ENCODE measurements at regions not wholly inside any gene's neighbourhood (a gene's known extent, or its start where the extent isn't known, plus 50 kb on each side); places are given as distances from the start of the nearest gene placed in this dataset.

- Histone ChIP-seq H3K9ac (ENCODE audit: low read length) (no peak overlapping the region), H3K27ac (ENCODE audit: low read length) (no peak overlapping the region), H3K9me2 (replicated peaks; ENCODE audit: insufficient read depth, low read length) (no peaks in the 10 kb centered on the region), H2AFZ (ENCODE audit: low read length) (no peak overlapping the region), H3K27me3 (replicated peaks; ENCODE audit: insufficient read depth, low read length) (no peaks in the 10 kb centered on the region), H3F3A (ENCODE audit: insufficient read depth, low read length) (peaks cover 4% of the 10 kb centered on the region), H3K4me1 (ENCODE audit: low read length) (peaks cover 4% of the 10 kb centered on the region), H3K4me2 (ENCODE audit: low read depth, low read length) (no peak overlapping the region), H3K36me3 (replicated peaks; ENCODE audit: insufficient read depth, low read length) (no peaks in the 10 kb centered on the region), H3K79me2 (ENCODE audit: low read length) (no peaks in the 10 kb centered on the region; the same call in 1 of the 2 replicates), H4K20me1 (ENCODE audit: insufficient read depth, low read length) (no peaks in the 10 kb centered on the region), H3K9me3 (replicated peaks; ENCODE audit: insufficient read depth, low read length) (no peaks in the 10 kb centered on the region), H3K4me3 (ENCODE audit: low read length) (no peak overlapping the region)
- TF ChIP-seq EZH2phosphoT487 (IDR thresholded peaks at IDR 0.05; ENCODE audit: low read length) (no peak), EZH2 (optimal IDR thresholded peaks at IDR 0.05; ENCODE audit: low read depth, low read length) (no peak)
- TF ChIP-seq, protein P1, sequence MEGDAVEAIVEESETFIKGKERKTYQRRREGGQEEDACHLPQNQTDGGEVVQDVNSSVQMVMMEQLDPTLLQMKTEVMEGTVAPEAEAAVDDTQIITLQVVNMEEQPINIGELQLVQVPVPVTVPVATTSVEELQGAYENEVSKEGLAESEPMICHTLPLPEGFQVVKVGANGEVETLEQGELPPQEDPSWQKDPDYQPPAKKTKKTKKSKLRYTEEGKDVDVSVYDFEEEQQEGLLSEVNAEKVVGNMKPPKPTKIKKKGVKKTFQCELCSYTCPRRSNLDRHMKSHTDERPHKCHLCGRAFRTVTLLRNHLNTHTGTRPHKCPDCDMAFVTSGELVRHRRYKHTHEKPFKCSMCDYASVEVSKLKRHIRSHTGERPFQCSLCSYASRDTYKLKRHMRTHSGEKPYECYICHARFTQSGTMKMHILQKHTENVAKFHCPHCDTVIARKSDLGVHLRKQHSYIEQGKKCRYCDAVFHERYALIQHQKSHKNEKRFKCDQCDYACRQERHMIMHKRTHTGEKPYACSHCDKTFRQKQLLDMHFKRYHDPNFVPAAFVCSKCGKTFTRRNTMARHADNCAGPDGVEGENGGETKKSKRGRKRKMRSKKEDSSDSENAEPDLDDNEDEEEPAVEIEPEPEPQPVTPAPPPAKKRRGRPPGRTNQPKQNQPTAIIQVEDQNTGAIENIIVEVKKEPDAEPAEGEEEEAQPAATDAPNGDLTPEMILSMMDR (IDR thresholded peaks at IDR 0.05; ENCODE audit: low read length), result no peak
- DNase-seq, result no peak
Observed at GRCh38 chr2:64721320-64721623, 67.6 kb upstream of the SERTAD2 start.

DNA sequence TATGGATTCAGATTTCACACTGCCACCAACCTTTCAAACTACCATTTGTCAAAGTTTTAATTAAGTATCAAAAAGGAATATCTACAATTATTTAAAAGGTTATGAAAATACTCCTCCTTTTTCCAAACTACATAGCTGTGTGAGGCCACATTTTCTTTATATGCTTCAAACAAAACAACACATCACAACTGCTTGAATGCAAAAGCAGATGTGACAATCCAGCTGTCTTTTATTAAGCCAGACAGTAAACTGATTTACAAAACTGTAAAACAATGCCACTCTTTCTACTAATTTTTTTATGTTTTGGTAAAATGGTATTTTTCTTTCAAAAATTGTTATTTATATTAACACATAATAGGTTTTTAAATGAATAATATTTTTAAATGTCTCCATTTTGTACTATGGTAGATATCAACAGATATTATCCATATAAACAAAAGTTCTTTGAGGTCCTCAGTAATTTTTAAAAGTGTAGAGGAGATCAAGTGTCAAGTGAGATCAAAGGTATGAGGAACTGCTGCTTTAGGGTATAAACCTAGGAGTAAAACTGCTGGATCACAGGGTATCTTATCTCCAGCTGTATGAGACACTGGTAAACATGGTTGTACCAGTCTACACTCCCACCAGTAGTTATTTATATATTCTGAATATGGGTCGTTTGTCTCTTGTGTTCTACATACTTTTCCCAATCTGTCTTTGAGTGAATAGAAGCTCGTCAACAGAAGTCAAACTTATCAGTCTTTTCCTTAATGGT is 68.8 kb upstream of the SERTAD2 start:
- H3K27me3 ChIP-seq (replicated peaks; ENCODE audit: insufficient read depth, low read length), result no peaks in the 10 kb centered on the region
- no peak overlapping the region for H3K27ac ChIP-seq (ENCODE audit: low read length)
- peaks cover 15% of the 10 kb centered on the region for H3F3A ChIP-seq (ENCODE audit: insufficient read depth, low read length)

DNA sequence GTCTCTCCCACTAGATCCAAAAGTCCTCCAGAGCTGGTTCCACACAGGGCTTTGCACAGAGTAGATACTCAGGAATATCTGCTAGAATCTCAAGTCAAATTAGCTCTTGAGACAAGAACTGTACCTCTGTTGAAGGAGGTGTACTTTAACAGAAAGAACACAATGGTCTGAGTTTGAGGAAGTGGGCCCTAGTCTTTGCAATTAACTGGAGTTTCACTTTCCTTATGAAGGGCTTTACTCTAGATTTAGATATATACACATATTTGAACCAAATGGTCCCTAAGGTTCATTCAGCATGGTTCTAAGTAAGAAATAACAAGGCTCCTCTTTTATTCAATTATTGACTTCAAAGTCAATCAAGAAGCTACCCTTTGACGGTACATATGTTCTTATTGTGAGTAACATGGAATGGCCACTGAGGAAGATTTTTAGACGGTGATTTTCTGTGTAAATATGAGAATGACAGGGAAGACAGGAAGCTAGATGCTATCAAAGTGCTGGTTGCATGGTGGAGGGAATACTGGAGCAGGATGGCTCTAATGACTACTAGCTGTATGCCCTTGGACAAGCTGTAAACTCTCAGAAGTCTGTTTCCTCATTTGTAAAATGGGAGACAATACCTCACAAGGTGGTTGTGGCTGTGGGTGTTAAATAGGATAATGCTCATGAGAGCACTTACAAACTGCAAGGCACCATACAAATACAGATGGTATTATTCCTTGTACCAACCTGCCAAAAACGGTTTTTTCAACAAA is 73.5 kb upstream of the SERTAD2 start:
- Histone ChIP-seq H3K27ac (ENCODE audit: low read length) (peak overlapping the region; percentile 83), H4K20me1 (ENCODE audit: insufficient read depth, low read length) (no peaks in the 10 kb centered on the region), H3K9me2 (replicated peaks; ENCODE audit: insufficient read depth, low read length) (no peaks in the 10 kb centered on the region), H3K9me3 (replicated peaks; ENCODE audit: insufficient read depth, low read length) (no peaks in the 10 kb centered on the region), H3K4me1 (ENCODE audit: low read length) (peaks cover 27% of the 10 kb centered on the region), H3K9ac (ENCODE audit: low read length) (peak overlapping the region; percentile 35), H3F3A (ENCODE audit: insufficient read depth, low read length) (peaks cover 22% of the 10 kb centered on the region), H2AFZ (ENCODE audit: low read length) (peak overlapping the region; percentile 63), H3K27me3 (replicated peaks; ENCODE audit: insufficient read depth, low read length) (no peaks in the 10 kb centered on the region), H3K36me3 (replicated peaks; ENCODE audit: insufficient read depth, low read length) (no peaks in the 10 kb centered on the region), H3K79me2 (ENCODE audit: low read length) (no peaks in the 10 kb centered on the region; the same call in 1 of the 2 replicates), H3K4me2 (ENCODE audit: low read depth, low read length) (peak overlapping the region; percentile 88), H3K4me3 (ENCODE audit: low read length) (peak overlapping the region; percentile 55)
- TF ChIP-seq EZH2phosphoT487 (IDR thresholded peaks at IDR 0.05; ENCODE audit: low read length) (no peak), EZH2 (optimal IDR thresholded peaks at IDR 0.05; ENCODE audit: low read depth, low read length) (no peak)
- TF ChIP-seq, protein P1 (IDR thresholded peaks at IDR 0.05; ENCODE audit: low read length), result no peak
- peak; percentile 79 for DNase-seq

More for the DNA sequence above, 68.8 kb upstream of the SERTAD2 start:
- Histone ChIP-seq H3K4me1 (ENCODE audit: low read length) (peaks cover 14% of the 10 kb centered on the region), H3K4me2 (ENCODE audit: low read depth, low read length) (no peak overlapping the region), H3K9ac (ENCODE audit: low read length) (no peak overlapping the region), H4K20me1 (ENCODE audit: insufficient read depth, low read length) (no peaks in the 10 kb centered on the region), H3K9me3 (replicated peaks; ENCODE audit: insufficient read depth, low read length) (no peaks in the 10 kb centered on the region), H2AFZ (ENCODE audit: low read length) (no peak overlapping the region), H3K4me3 (ENCODE audit: low read length) (no peak overlapping the region), H3K36me3 (replicated peaks; ENCODE audit: insufficient read depth, low read length) (no peaks in the 10 kb centered on the region), H3K79me2 (ENCODE audit: low read length) (no peaks in the 10 kb centered on the region; the same call in 1 of the 2 replicates), H3K9me2 (replicated peaks; ENCODE audit: insufficient read depth, low read length) (no peaks in the 10 kb centered on the region)
- no peak for DNase-seq
- no peak for TF ChIP-seq EZH2 (optimal IDR thresholded peaks at IDR 0.05; ENCODE audit: low read depth, low read length)
- TF ChIP-seq, protein P1 (IDR thresholded peaks at IDR 0.05; ENCODE audit: low read length), result no peak

All from MM.1S (cell line).